ENCODE measurements at regions not wholly inside any gene's neighbourhood (a gene's known extent, or its start where the extent isn't known, plus 50 kb on each side); places are given as distances from the start of the nearest gene placed in this dataset.

DNA sequence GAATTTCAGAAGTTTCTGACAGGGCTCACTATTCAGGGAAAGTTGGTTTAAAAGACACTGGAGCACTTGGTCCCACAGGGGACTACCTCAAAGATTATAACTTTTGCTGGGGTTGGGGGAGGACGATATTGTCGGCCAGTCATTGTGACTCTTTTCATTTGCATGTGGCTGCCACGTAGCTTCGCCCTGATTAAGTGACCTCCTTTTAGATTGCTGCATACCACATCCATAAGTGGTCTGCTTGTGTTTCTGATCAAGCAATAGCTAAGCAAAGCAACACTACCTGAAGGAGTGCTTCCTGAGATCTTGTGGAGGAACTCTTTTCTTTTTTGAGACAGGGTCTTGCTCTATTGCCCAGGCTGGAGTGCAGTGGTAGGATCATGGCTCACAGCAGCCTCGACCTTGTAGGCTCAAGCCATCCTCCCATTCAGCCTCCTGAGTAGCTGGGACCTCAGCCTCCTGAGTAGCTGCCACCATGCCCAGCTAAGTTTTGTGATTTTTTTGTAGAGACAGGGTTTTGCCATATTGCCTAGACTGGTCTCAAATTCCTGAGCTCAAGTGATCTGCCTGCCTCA is 691.3 kb downstream of the EPM2A start:
- TF ChIP-seq CTCF (IDR thresholded peaks at IDR 0.05): no peak
- no peak for TF ChIP-seq POLR2A (IDR thresholded peaks at IDR 0.05)

Data from Peyer's patch (tissue), 4 donors.